Calu3 (cell line): ENCODE measurements at regions not wholly inside any gene's neighbourhood (a gene's known extent, or its start where the extent isn't known, plus 50 kb on each side); places are given as distances from the start of the nearest gene placed in this dataset.

ENCODE experiments used
- BruUV-seq: library from RNA; stranded (reverse); fragments of 400-500 nt; replicated peaks from 2 replicates; lab custom pipeline; 2021; lab: Mats Ljungman, UMichigan
- CTCF ChIA-PET: fragments of 300-600 bp; sonication (Branson Sonifier 250); formaldehyde crosslinking; loops from one replicate; lab custom pipeline; 2022; ENCODE audit warnings: antibody characterized with exemption; lab: Charles Lee
- DNase-seq: peaks from one replicate; pipeline ENCODE4 v3.0.0; 2022
- H3K27ac Mint-ChIP-seq: one replicate; pipeline ENCODE4 v1.8.0; 2022; ENCODE audit warnings: mixed read lengths; ENCODE audit not compliant: unreplicated experiment
- H3K27me3 Mint-ChIP-seq: one replicate; pipeline ENCODE4 v1.8.0; 2022; ENCODE audit warnings: mixed read lengths; ENCODE audit not compliant: unreplicated experiment
- H3K36me3 Mint-ChIP-seq: one replicate; pipeline ENCODE4 v1.8.0; 2022; ENCODE audit warnings: mild to moderate bottlenecking, moderate library complexity, mixed read lengths; ENCODE audit not compliant: insufficient read depth, unreplicated experiment
- H3K4me1 Mint-ChIP-seq: one replicate; pipeline ENCODE4 v1.8.0; 2022; ENCODE audit warnings: mild to moderate bottlenecking, low read depth, mixed read lengths; ENCODE audit not compliant: unreplicated experiment
- H3K4me3 Mint-ChIP-seq: one replicate; pipeline ENCODE4 v1.8.0; 2022; ENCODE audit warnings: mild to moderate bottlenecking, low read depth, moderate library complexity, mixed read lengths; ENCODE audit not compliant: unreplicated experiment
- H3K9me3 Mint-ChIP-seq: one replicate; pipeline ENCODE4 v1.8.0; 2022; ENCODE audit warnings: low read depth, mixed read lengths; ENCODE audit not compliant: unreplicated experiment
- intact Hi-C: fragments of 100-400 bp; cut with micrococcal nuclease; formaldehyde crosslinking; loops from one replicate; pipeline ENCODE4 v1.10.0; 2022; ENCODE audit not compliant: unreplicated experiment
- TF ChIP-seq, protein P1 (sequence below): fragments of 200-600 bp; IDR thresholded peaks from one replicate; pipeline ENCODE4 v1.8.0; 2022; ENCODE audit warnings: antibody characterized with exemption; ENCODE audit not compliant: unreplicated experiment

DNA sequence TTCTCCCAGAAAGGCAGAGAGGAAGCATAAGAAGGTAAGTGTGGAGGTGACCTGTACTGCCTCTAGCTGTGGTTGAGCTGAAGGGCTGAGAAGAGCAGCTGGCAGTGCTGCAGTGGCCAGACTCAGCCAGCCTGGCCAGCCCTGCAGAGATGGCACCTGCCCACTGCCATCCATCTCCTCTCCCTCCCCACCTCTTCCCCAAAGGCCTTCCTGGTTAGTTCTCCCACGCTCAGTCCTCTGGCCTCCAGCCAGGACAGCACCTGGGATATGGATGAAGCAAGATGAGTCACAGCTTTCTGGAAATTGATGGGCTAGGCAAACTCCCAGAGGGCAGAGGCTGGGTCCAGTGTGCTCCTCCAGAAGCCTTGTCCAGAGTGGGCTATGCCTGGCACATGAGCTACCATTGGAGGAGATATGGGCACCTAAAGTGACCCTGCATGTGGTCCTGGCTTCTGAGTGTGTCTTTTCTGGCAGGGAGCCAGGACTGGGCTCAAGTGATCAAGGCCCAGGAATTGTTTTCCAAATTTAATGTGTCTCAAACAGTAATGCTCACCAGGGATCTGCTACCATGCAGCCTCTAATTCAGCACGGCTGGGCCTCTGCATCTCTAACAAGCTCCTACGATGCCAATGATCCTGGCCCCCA lies 81.0 kb upstream of the CACUL1 start:
- peak; percentile 62 for DNase-seq
- peaks cover 13% of the 10 kb centered on the region for H3K4me1 Mint-ChIP-seq
- no peak overlapping the region for H3K4me3 Mint-ChIP-seq
- no peaks in the 10 kb centered on the region for H3K36me3 Mint-ChIP-seq
- CTCF ChIA-PET: no interaction called here
- H3K27ac Mint-ChIP-seq: no peak overlapping the region
- no peaks in the 10 kb centered on the region for H3K27me3 Mint-ChIP-seq
- TF ChIP-seq, protein P1, sequence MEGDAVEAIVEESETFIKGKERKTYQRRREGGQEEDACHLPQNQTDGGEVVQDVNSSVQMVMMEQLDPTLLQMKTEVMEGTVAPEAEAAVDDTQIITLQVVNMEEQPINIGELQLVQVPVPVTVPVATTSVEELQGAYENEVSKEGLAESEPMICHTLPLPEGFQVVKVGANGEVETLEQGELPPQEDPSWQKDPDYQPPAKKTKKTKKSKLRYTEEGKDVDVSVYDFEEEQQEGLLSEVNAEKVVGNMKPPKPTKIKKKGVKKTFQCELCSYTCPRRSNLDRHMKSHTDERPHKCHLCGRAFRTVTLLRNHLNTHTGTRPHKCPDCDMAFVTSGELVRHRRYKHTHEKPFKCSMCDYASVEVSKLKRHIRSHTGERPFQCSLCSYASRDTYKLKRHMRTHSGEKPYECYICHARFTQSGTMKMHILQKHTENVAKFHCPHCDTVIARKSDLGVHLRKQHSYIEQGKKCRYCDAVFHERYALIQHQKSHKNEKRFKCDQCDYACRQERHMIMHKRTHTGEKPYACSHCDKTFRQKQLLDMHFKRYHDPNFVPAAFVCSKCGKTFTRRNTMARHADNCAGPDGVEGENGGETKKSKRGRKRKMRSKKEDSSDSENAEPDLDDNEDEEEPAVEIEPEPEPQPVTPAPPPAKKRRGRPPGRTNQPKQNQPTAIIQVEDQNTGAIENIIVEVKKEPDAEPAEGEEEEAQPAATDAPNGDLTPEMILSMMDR: no peak
- intact Hi-C loops: loop anchor here (10.0 kb wide), 1 partner anchor 189 kb away; the partner anchor contains the start of gene NANOS1
- H3K9me3 Mint-ChIP-seq: peaks cover 4% of the 10 kb centered on the region
- no TSS peak for BruUV-seq

DNA sequence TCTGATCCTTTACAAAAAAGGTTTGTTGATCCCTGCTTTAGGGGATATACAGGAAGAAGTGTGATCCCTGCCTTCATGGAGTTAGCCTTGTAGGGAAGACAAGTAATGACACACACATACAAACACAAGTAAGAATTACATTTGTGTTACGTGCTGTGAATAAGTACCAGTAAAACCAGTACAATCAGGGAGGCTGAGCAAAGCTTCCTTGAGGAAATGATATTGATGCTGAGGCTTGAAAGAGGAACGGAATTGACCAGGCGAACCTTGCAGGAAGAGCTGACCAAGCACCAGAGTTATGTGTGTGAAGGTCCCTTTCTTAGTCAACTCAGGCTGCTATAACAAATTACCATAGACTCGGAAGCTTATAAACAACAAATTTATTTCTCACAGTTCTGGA lies 83.6 kb upstream of the CACUL1 start:
- Mint-ChIP-seq H3K4me1 (peaks cover 13% of the 10 kb centered on the region), H3K36me3 (no peaks in the 10 kb centered on the region), H3K27ac (no peak overlapping the region), H3K4me3 (no peak overlapping the region), H3K9me3 (peaks cover 4% of the 10 kb centered on the region), H3K27me3 (no peaks in the 10 kb centered on the region)
- DNase-seq: no peak
- intact Hi-C loops: loop anchor here (10.0 kb wide), 1 partner anchor 186 kb away; the partner anchor contains the start of gene NANOS1
- no TSS peak for BruUV-seq
- CTCF ChIA-PET: no interaction called here
- TF ChIP-seq, protein P1: no peak

- DNase-seq: no peak
- no peak overlapping the region for H3K27ac Mint-ChIP-seq
- peaks cover 4% of the 10 kb centered on the region for H3K9me3 Mint-ChIP-seq
- no peak overlapping the region for H3K4me3 Mint-ChIP-seq
- intact Hi-C loops: loop anchor here (10.0 kb wide), 1 partner anchor 185 kb away; the partner anchor contains the start of gene NANOS1
- H3K27me3 Mint-ChIP-seq: no peaks in the 10 kb centered on the region
- peaks cover 13% of the 10 kb centered on the region for H3K4me1 Mint-ChIP-seq
- no TSS peak for BruUV-seq
- no peaks in the 10 kb centered on the region for H3K36me3 Mint-ChIP-seq
- TF ChIP-seq, protein P1: no peak
- CTCF ChIA-PET: no interaction called here
These were observed 84.6 kb upstream of the CACUL1 start for GRCh38 chr10:118839348-118839747.

- H3K9me3 Mint-ChIP-seq: peaks cover 4% of the 10 kb centered on the region
- no peak overlapping the region for H3K4me3 Mint-ChIP-seq
- H3K4me1 Mint-ChIP-seq: peaks cover 19% of the 10 kb centered on the region
- no TSS peak for BruUV-seq
- intact Hi-C loops: no loop called here
- peak; percentile 24 for DNase-seq
- CTCF ChIA-PET: no interaction called here
- TF ChIP-seq, protein P1: no peak
- H3K27ac Mint-ChIP-seq: no peak overlapping the region
- H3K27me3 Mint-ChIP-seq: no peaks in the 10 kb centered on the region
- no peaks in the 10 kb centered on the region for H3K36me3 Mint-ChIP-seq
These were observed 85.5 kb upstream of the CACUL1 start for GRCh38 chr10:118840071-118840775.
